Liver (tissue), 8 donors: ENCODE measurements at regions not wholly inside any gene's neighbourhood (a gene's known extent, or its start where the extent isn't known, plus 50 kb on each side); places are given as distances from the start of the nearest gene placed in this dataset.

Source experiments
- DNase-seq: peaks from one replicate; pipeline ENCODE4 v3.0.0-alpha.2; 2017; ENCODE audit warnings: low spot score
- H3K27ac ChIP-seq, 2 donors: one replicate each; pipeline ENCODE4 v1.7.0; 2013; ENCODE audit warnings: inconsistent platforms in 2 of 2, low read length in 2 of 2, control low read depth in 1 of 2, low read depth in 1 of 2, mild to moderate bottlenecking in 1 of 2
- H3K27me3 ChIP-seq, 4 donors: one replicate each; pipeline versions ENCODE4 v1.6.1 to v1.7.0; 2013; ENCODE audit warnings: low read length in 3 of 4, inconsistent platforms in 1 of 4, mild to moderate bottlenecking in 1 of 4, moderate library complexity in 1 of 4; ENCODE audit not compliant: control insufficient read depth in 4 of 4, insufficient read depth in 4 of 4
- H3K36me3 ChIP-seq, 4 donors: one replicate each; pipeline versions ENCODE4 v1.6.1 to v1.7.0; 2013; ENCODE audit warnings: low read length in 3 of 4, mild to moderate bottlenecking in 3 of 4, low read depth in 1 of 4, moderate library complexity in 1 of 4; ENCODE audit not compliant: control insufficient read depth in 4 of 4, insufficient read depth in 3 of 4
- H3K4me1 ChIP-seq, 4 donors: one replicate each; pipeline versions ENCODE4 v1.6.1 to v1.7.0; 2013; ENCODE audit warnings: low read length in 3 of 4, mild to moderate bottlenecking in 3 of 4, moderate library complexity in 1 of 4; ENCODE audit not compliant: control insufficient read depth in 4 of 4, insufficient read depth in 4 of 4
- H3K4me3 ChIP-seq, 3 donors: one replicate each; pipeline versions ENCODE4 v1.6.1 to v1.7.0; 2013; ENCODE audit warnings: low read length in 3 of 3, control low read depth in 1 of 3, low read depth in 1 of 3, mild to moderate bottlenecking in 1 of 3
- H3K9ac ChIP-seq, 2 donors: one replicate each; pipeline ENCODE4 v1.7.0; 2013; ENCODE audit warnings: low read length in 2 of 2, mild to moderate bottlenecking in 2 of 2, moderate library complexity in 2 of 2, control low read depth in 1 of 2, low read depth in 1 of 2
- H3K9me3 ChIP-seq, 4 donors: one replicate each; pipeline versions ENCODE4 v1.6.1 to v1.7.0; 2013; ENCODE audit warnings: low read length in 3 of 4; ENCODE audit not compliant: control insufficient read depth in 4 of 4
- EGR1 ChIP-seq, 2 donors: IDR thresholded peaks; 2 replicates each; pipeline ENCODE4 v1.6.1; 2016 to 2018; ENCODE audit warnings: antibody characterized with exemption in 2 of 2, low read depth in 2 of 2
- FOXA1 ChIP-seq: IDR thresholded peaks from 2 replicates; pipeline ENCODE4 v1.6.1; 2016; ENCODE audit warnings: antibody characterized with exemption
- FOXA2 ChIP-seq: IDR thresholded peaks from 2 replicates; pipeline ENCODE4 v1.6.1; 2016; ENCODE audit warnings: antibody characterized with exemption
- GABPA ChIP-seq, 2 donors: IDR thresholded peaks in 1 of 2; conservative IDR thresholded peaks in 1 of 2; 2 replicates each; pipeline ENCODE4 v1.6.1; 2016; ENCODE audit warnings: antibody characterized with exemption in 2 of 2, mild to moderate bottlenecking in 1 of 2, moderate library complexity in 1 of 2
- HNF4A ChIP-seq, 2 donors: conservative IDR thresholded peaks; 2 replicates each; pipeline ENCODE4 v1.6.1; 2016; ENCODE audit warnings: antibody characterized with exemption in 2 of 2, mild to moderate bottlenecking in 2 of 2
- JUND ChIP-seq, 2 donors: IDR thresholded peaks; 2 replicates each; pipeline ENCODE4 v1.6.1; 2016; ENCODE audit warnings: antibody characterized with exemption in 2 of 2
- NR2F2 ChIP-seq: IDR thresholded peaks from 2 replicates; pipeline ENCODE4 v1.6.1; 2016; ENCODE audit warnings: antibody characterized with exemption
- RAD21 ChIP-seq, 2 donors: IDR thresholded peaks; 2 replicates each; pipeline ENCODE4 v1.6.1; 2016; ENCODE audit warnings: antibody characterized with exemption in 2 of 2, mild to moderate bottlenecking in 2 of 2
- RXRA ChIP-seq, 2 donors: IDR thresholded peaks; 2 replicates each; pipeline ENCODE4 v1.6.1; 2017 to 2018; ENCODE audit warnings: antibody characterized with exemption in 2 of 2, mild to moderate bottlenecking in 1 of 2
- SP1 ChIP-seq: IDR thresholded peaks from 2 replicates; pipeline ENCODE4 v1.6.1; 2018; ENCODE audit warnings: antibody characterized with exemption, mild to moderate bottlenecking
- TAF1 ChIP-seq: conservative IDR thresholded peaks from 2 replicates; pipeline ENCODE4 v1.6.1; 2016; ENCODE audit warnings: antibody characterized with exemption, mild to moderate bottlenecking
- YY1 ChIP-seq: IDR thresholded peaks from 2 replicates; pipeline ENCODE4 v1.6.1; 2016; ENCODE audit warnings: antibody characterized with exemption, mild to moderate bottlenecking
- WGBS: extraction: QIAGEN DNeasy Blood & Tissue Kit; methylation state at CpG from one replicate; pipeline ENCODE4 v1.1.7; 2013; 5-methylcytosine and 5-hydroxymethylcytosine counted together
- TF ChIP-seq, protein P1 (sequence below): IDR thresholded peaks from 2 replicates; pipeline ENCODE4 v1.6.1; 2016; ENCODE audit warnings: antibody characterized with exemption
- TF ChIP-seq, protein P2 (sequence below): IDR thresholded peaks from 2 replicates; pipeline ENCODE4 v1.6.1; 2016; ENCODE audit warnings: antibody characterized with exemption
- TF ChIP-seq, protein P3 (sequence below): IDR thresholded peaks from 2 replicates; pipeline ENCODE4 v1.6.1; 2016; ENCODE audit warnings: antibody characterized with exemption, mild to moderate bottlenecking
- TF ChIP-seq, protein P4 (sequence below): IDR thresholded peaks from 2 replicates; pipeline ENCODE4 v1.6.1; 2016; ENCODE audit warnings: antibody characterized with exemption
- TF ChIP-seq, protein P5 (sequence below): fragments of 150-350 bp; IDR thresholded peaks from 2 replicates; pipeline ENCODE4 v1.5.1; 2017; ENCODE audit warnings: improper control_type of control experiment, low read depth, low read length; ENCODE audit not compliant: missing input control
- donor health status: healthy.
- donor health status: healthy.
- donor health status: healthy.
- donor health status: healthy.
- donor health status: healthy.

DNA sequence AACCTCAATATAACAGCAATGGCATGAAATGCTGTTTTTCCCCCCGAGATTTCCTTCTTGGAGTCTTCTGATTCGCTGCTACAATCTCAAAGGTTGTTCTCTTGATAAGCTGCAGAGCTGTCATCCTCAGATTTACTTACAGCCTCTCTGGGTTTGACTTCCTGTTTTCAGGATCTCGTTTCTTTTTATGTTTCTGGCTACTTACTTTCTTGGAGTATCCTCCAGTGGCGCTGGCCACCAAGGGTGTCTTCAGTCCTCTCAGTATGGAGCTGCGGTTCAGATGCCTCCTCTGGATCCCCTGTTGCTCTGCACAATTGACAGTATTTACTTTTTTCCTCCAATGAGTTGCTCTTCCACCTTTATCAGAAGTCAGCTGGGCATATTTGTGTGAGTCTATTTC lies 152.0 kb upstream of the TMEM72 start (continued):
- TF ChIP-seq EGR1 (IDR thresholded peaks at IDR 0.05; ENCODE audit: low read depth in 2 of 2) = no peak
- TF ChIP-seq, protein P1, sequence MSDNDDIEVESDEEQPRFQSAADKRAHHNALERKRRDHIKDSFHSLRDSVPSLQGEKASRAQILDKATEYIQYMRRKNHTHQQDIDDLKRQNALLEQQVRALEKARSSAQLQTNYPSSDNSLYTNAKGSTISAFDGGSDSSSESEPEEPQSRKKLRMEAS = no peak
- TF ChIP-seq, protein P2, sequence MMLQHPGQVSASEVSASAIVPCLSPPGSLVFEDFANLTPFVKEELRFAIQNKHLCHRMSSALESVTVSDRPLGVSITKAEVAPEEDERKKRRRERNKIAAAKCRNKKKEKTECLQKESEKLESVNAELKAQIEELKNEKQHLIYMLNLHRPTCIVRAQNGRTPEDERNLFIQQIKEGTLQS = no peak

DNA sequence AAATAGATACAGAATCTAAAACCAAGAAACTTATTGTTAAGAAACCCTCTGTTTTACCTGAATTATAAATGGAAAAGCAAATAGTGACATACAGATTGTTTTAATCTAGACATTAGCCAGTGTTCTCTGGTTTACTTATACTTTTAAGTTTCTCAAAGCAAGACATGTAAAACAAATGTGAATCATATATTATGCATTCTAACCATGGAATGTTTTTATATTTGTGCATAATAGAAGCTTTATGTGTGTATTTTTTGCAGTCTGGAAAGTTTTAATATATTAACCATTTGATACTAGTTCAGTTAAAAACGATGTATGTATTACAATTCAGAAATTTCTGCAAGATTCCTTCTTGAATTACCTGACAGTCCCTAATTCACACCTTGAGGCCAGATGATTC lies 150.6 kb upstream of the TMEM72 start:
- Histone ChIP-seq H3K27me3 (no peaks in the 10 kb centered on the region), H3K4me1 (no peaks in the 10 kb centered on the region), H3K27ac (no peak overlapping the region), H3K36me3 (no peaks in the 10 kb centered on the region), H3K4me3 (no peak overlapping the region), H3K9me3 (no peaks in the 10 kb centered on the region), H3K9ac (no peak overlapping the region)
- DNase-seq = no peak
- TF ChIP-seq RXRA (IDR thresholded peaks at IDR 0.05) = no peak
- TF ChIP-seq FOXA1 = no peak
- TF ChIP-seq HNF4A (conservative IDR thresholded peaks at IDR 0.05) = no peak
- TF ChIP-seq, protein P2 = no peak
- TF ChIP-seq SP1 = no peak
- TF ChIP-seq, protein P3, sequence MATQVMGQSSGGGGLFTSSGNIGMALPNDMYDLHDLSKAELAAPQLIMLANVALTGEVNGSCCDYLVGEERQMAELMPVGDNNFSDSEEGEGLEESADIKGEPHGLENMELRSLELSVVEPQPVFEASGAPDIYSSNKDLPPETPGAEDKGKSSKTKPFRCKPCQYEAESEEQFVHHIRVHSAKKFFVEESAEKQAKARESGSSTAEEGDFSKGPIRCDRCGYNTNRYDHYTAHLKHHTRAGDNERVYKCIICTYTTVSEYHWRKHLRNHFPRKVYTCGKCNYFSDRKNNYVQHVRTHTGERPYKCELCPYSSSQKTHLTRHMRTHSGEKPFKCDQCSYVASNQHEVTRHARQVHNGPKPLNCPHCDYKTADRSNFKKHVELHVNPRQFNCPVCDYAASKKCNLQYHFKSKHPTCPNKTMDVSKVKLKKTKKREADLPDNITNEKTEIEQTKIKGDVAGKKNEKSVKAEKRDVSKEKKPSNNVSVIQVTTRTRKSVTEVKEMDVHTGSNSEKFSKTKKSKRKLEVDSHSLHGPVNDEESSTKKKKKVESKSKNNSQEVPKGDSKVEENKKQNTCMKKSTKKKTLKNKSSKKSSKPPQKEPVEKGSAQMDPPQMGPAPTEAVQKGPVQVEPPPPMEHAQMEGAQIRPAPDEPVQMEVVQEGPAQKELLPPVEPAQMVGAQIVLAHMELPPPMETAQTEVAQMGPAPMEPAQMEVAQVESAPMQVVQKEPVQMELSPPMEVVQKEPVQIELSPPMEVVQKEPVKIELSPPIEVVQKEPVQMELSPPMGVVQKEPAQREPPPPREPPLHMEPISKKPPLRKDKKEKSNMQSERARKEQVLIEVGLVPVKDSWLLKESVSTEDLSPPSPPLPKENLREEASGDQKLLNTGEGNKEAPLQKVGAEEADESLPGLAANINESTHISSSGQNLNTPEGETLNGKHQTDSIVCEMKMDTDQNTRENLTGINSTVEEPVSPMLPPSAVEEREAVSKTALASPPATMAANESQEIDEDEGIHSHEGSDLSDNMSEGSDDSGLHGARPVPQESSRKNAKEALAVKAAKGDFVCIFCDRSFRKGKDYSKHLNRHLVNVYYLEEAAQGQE = no peak
- TF ChIP-seq NR2F2 = no peak
- no peak for TF ChIP-seq EGR1 (IDR thresholded peaks at IDR 0.05; ENCODE audit: low read depth in 2 of 2)
- no peak for TF ChIP-seq TAF1
- TF ChIP-seq FOXA2 = no peak
- WGBS = 59% methylated on average over 1 of the region's 1 CpG

DNA sequence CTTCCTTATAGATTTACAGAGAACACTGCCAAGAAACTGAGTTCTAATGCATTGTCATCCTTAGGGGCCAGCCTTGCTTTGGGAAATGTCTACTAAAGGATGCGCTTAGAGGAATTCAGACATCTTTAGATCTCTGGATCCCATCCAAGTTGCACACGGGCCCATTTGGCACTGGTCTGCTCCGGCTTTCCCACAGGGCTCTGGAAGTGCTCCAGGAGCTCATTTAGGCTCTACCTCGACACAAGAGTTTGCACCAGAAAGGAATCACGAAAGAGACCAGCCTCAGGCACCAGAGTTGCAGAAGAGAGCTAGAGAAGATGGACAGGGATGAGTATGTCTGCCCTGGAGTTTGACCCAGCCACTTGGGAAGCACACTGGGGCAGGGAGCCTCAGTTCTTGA lies 150.1 kb upstream of the TMEM72 start:
- H3K27me3 ChIP-seq = no peaks in the 10 kb centered on the region
- H3K27ac ChIP-seq = no peak overlapping the region
- WGBS = 72% methylated on average over 5 of the region's 5 CpGs
- no peak overlapping the region for H3K9ac ChIP-seq
- no peaks in the 10 kb centered on the region for H3K36me3 ChIP-seq
- H3K9me3 ChIP-seq = no peaks in the 10 kb centered on the region
- no peak for DNase-seq
- no peaks in the 10 kb centered on the region for H3K4me1 ChIP-seq
- H3K4me3 ChIP-seq = no peak overlapping the region
- TF ChIP-seq YY1 (no peak), HNF4A (conservative IDR thresholded peaks at IDR 0.05) (no peak), RXRA (IDR thresholded peaks at IDR 0.05) (no peak), NR2F2 (no peak), GABPA (IDR thresholded peaks at IDR 0.05 in 1 of 2, conservative IDR thresholded peaks at IDR 0.05 in 1 of 2) (no peak), JUND (IDR thresholded peaks at IDR 0.05) (no peak), FOXA1 (no peak), RAD21 (IDR thresholded peaks at IDR 0.05) (no peak), EGR1 (IDR thresholded peaks at IDR 0.05; ENCODE audit: low read depth in 2 of 2) (no peak), FOXA2 (no peak)
- TF ChIP-seq, protein P1 = no peak
- TF ChIP-seq, protein P2 = no peak
- TF ChIP-seq, protein P4, sequence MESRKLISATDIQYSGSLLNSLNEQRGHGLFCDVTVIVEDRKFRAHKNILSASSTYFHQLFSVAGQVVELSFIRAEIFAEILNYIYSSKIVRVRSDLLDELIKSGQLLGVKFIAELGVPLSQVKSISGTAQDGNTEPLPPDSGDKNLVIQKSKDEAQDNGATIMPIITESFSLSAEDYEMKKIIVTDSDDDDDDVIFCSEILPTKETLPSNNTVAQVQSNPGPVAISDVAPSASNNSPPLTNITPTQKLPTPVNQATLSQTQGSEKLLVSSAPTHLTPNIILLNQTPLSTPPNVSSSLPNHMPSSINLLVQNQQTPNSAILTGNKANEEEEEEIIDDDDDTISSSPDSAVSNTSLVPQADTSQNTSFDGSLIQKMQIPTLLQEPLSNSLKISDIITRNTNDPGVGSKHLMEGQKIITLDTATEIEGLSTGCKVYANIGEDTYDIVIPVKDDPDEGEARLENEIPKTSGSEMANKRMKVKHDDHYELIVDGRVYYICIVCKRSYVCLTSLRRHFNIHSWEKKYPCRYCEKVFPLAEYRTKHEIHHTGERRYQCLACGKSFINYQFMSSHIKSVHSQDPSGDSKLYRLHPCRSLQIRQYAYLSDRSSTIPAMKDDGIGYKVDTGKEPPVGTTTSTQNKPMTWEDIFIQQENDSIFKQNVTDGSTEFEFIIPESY = no peak
- TF ChIP-seq, protein P3 = no peak
- TF ChIP-seq, protein P5, sequence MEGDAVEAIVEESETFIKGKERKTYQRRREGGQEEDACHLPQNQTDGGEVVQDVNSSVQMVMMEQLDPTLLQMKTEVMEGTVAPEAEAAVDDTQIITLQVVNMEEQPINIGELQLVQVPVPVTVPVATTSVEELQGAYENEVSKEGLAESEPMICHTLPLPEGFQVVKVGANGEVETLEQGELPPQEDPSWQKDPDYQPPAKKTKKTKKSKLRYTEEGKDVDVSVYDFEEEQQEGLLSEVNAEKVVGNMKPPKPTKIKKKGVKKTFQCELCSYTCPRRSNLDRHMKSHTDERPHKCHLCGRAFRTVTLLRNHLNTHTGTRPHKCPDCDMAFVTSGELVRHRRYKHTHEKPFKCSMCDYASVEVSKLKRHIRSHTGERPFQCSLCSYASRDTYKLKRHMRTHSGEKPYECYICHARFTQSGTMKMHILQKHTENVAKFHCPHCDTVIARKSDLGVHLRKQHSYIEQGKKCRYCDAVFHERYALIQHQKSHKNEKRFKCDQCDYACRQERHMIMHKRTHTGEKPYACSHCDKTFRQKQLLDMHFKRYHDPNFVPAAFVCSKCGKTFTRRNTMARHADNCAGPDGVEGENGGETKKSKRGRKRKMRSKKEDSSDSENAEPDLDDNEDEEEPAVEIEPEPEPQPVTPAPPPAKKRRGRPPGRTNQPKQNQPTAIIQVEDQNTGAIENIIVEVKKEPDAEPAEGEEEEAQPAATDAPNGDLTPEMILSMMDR = no peak
